ENCODE measurements at regions not wholly inside any gene's neighbourhood (a gene's known extent, or its start where the extent isn't known, plus 50 kb on each side); places are given as distances from the start of the nearest gene placed in this dataset.
"Not testable (repeated sequence)": the region's sequence is repeated elsewhere in the genome, so short reads cannot be mapped to it uniquely, and the experiment has no call there.

DNA sequence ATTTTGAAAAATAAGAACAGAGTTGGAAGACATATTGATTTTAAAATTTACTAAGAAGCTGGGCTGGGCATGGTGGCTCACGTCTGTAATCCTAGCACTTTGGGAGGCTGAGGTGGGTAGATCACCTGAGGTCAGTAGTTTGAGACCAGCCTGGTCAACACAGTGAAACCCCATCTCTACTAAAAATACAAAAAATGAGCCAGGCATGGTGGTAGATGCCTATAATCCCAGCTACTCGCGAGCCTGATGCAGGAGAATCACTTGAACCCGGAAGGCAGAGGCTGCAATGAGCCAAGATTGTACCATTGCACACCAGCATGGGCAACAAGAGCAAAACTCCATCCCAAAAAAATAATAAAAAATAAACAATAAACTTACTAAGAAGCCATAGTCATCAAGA, 262.5 kb downstream of the GOLGA6L6 start:
- not testable (repeated sequence) for TF ChIP-seq POLR2A, EP300, CTCF (IDR thresholded peaks at IDR 0.05)

Measured in upper lobe of left lung (tissue), 4 donors.